GM12873 (cell line): ENCODE measurements at regions not wholly inside any gene's neighbourhood (a gene's known extent, or its start where the extent isn't known, plus 50 kb on each side); places are given as distances from the start of the nearest gene placed in this dataset.

ENCODE experiments used
- TF ChIP-seq, protein P1 (sequence below): IDR thresholded peaks from 2 replicates; pipeline ENCODE4 v1.5.1; 2012; ENCODE audit warnings: low read depth, mild to moderate bottlenecking, moderate library complexity, low read length, control low read depth; ENCODE audit not compliant: insufficient read depth; ENCODE audit errors: missing control alignments

DNA sequence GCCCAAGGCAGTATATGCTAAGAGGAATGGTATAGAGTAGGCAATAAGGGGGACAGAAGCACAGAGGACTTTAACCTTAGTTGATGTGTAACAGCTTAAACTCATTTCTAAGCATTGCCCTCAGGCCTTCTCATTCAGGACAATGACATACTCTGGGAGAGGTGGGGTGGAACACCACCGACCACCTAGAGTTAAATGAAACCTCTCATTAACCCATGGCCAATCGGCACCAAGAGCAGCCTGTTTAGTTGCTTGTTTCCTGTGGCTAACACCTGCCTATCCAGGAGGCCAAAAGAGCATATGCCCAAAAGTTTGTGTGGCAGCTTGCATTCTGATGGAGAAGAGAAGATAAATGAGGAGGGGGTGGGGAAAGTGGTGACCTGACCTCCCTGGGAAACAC lies 50.0 kb downstream of the PABIR2 start:
- TF ChIP-seq, protein P1, sequence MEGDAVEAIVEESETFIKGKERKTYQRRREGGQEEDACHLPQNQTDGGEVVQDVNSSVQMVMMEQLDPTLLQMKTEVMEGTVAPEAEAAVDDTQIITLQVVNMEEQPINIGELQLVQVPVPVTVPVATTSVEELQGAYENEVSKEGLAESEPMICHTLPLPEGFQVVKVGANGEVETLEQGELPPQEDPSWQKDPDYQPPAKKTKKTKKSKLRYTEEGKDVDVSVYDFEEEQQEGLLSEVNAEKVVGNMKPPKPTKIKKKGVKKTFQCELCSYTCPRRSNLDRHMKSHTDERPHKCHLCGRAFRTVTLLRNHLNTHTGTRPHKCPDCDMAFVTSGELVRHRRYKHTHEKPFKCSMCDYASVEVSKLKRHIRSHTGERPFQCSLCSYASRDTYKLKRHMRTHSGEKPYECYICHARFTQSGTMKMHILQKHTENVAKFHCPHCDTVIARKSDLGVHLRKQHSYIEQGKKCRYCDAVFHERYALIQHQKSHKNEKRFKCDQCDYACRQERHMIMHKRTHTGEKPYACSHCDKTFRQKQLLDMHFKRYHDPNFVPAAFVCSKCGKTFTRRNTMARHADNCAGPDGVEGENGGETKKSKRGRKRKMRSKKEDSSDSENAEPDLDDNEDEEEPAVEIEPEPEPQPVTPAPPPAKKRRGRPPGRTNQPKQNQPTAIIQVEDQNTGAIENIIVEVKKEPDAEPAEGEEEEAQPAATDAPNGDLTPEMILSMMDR: no peak

DNA sequence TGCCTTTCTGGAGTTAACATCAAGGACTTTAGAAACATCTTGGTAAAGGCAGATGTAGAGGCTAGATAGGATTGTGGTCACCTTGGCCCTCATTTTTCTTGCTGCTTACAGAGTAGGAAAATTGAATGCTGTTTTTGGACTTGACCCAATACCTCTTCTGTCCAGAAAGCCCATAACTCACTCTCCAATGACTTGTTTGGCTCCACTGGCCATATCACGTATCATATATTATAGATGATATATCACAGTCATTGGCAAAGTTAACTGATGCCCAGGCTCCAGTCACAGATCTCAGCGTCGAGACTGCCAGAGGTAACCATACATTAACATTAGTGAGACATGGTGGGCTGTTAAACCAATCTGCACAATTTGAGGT lies 50.6 kb downstream of the PABIR2 start:
- TF ChIP-seq, protein P1: no peak

DNA sequence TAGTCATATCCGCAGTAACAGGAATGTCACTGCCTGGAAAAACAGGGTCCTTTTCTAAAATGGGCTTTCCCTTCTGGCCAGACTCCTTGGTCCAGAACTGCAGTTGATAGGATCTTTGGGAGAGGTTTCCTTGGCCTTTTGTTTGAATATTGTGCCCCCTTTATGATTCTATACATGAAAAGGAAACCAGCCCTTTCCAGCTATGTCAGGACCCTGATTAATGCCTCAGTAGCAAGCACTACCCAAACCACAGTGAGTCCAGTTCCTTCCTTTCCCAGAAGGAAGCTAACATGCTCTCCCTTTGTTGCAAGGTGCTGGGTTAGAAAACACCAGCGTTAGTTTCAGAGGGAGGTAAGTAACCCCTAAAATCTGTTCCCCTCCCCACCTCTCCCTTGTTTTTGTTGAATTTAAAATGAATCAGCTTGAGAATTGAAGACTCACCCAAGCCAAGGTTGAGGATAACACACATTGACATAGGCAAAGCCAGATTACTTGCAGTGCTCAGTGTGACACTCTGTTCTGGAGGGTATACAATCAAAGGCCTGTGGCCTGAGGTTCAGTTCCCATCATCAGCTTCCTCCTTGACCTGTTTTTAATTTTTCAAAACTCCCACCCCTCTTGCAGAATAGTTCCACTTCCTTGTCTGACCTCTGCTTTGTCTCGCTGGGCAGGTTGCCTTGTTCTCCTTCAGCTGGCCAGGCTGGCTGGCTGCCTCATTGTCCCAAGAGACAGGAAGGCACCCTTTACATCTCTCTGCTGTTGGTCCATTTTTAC lies 51.2 kb downstream of the PABIR2 start:
- TF ChIP-seq, protein P1: no peak

DNA sequence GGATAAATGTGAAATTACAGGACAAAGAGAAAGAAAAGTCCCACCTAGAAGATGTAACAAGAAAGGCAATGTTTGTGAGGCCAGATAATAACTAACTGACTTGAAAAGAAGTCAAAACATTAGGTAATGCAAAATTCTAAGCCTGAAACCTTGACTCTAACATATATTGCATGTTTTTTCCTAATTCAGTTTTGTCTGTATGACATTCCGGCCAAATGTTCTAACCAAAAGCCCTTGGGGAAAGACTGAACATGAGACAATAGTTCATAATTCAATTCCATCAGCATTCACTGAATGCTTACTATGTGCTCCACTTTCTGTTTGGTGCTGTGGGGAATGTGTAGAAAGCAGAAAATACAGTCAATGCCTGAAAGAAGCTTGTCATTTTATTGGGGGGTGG lies 53.9 kb downstream of the PABIR2 start:
- TF ChIP-seq, protein P1: no peak

DNA sequence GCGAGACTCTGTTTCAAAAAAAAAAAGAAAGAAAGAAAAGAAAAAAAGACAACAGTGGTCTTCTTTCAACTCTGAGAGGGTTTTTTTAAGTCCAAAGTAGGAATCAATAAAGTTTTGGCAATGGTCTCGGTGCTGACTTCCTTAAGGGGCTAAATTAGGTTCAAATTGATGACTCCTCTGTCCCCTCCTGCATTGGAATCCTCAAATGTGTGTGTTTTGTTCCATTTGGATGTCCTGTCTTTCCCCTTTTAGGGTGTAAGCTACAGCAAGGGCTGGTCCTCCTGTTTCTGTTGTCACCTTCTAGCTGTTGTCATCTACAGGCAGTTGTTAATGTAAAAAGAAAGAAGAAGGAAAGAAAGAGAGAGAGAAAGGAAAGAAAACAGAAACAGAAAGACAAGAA lies 54.4 kb downstream of the PABIR2 start:
- TF ChIP-seq, protein P1: no peak

DNA sequence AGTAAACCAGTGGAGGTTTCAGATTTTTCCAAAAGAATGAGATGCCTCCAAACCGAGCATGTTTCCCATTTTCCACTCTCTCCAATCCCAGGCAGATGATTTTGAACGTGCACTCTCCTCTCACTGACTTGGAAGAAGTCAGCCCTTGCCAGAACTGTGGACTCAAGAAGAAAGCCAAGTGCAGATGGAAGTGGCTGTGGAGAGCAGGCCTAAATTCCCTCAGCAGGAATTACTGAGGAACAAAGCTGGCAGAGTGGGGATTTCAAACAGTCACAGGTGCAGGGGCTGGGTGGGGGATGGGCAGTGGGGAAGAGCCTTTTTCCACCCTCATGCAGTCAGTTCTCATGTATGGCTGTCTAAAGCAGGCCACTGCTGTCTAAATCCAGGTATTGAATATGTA lies 55.3 kb downstream of the PABIR2 start:
- TF ChIP-seq, protein P1: no peak

DNA sequence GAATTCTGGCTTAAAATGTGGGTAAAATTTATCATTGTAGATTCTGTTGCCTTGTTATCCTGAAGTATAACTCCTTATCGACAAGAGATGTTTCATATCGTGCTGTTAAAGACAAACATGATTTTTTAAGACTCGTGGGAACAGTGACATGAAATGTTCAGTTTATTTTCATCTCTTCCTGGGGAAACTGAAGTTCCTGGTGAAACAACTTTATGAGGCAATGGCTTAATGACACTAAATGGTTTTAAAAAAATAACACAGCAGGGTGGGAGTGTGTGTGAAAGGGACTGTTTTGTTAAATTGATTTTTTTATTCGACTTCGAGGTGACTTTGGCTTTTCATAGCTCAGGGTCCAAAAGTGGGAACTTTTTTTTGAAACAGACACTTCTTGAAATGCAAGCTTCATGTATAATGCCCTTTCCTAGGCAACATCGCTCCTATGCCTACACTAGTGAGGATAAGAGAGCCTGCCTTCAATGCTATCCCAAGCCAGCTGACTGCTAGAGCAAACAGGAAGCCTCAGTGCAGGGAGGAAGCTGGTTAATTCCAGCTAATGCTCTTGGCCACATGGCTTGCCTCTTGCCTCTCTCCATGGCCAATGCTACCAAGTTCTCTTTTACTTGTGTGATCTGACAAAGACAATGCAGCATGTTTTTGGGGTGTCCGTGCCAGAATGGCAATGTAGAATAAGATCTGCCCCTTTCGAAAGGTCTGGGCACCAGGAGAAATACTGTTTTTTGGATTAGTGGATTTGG lies 57.8 kb downstream of the PABIR2 start:
- TF ChIP-seq, protein P1: no peak
